Trophoblast cell (in vitro differentiated cells and primary cell): ENCODE measurements at regions not wholly inside any gene's neighbourhood (a gene's known extent, or its start where the extent isn't known, plus 50 kb on each side); places are given as distances from the start of the nearest gene placed in this dataset.

Experiments used
- DNase-seq, 2 donors: peaks; one replicate each; pipeline ENCODE4 v3.0.0-alpha.2; 2016
- H2AFZ ChIP-seq: 2 replicates; pipeline ENCODE4 v1.6.1; 2013; ENCODE audit warnings: low read length, moderate library complexity, mild to moderate bottlenecking; ENCODE audit not compliant: insufficient read depth, poor library complexity
- H2AK5ac ChIP-seq: 2 replicates; pipeline ENCODE4 v1.6.1; 2013; ENCODE audit warnings: mild to moderate bottlenecking, low read length
- H2BK120ac ChIP-seq: 2 replicates; pipeline ENCODE4 v1.6.1; 2013; ENCODE audit warnings: low read length, mild to moderate bottlenecking, moderate library complexity; ENCODE audit not compliant: insufficient read depth, poor library complexity
- H2BK12ac ChIP-seq: 2 replicates; pipeline ENCODE4 v1.6.1; 2013; ENCODE audit warnings: mild to moderate bottlenecking, low read length, moderate library complexity
- H2BK5ac ChIP-seq: 2 replicates; pipeline ENCODE4 v1.6.1; 2013; ENCODE audit warnings: low read length, low read depth, moderate library complexity, mild to moderate bottlenecking; ENCODE audit not compliant: poor library complexity
- H3K14ac ChIP-seq: 2 replicates; pipeline ENCODE4 v1.6.1; 2013; ENCODE audit warnings: mild to moderate bottlenecking, low read length
- H3K18ac ChIP-seq: 2 replicates; pipeline ENCODE4 v1.6.1; 2013; ENCODE audit warnings: mild to moderate bottlenecking, low read length
- H3K23ac ChIP-seq: 2 replicates; pipeline ENCODE4 v1.6.1; 2013; ENCODE audit warnings: low read length
- H3K27ac ChIP-seq: 2 replicates; pipeline ENCODE4 v1.5.1; 2013; ENCODE audit warnings: low read depth, mild to moderate bottlenecking, inconsistent platforms, low read length, moderate library complexity
- H3K27me3 ChIP-seq: 2 replicates; pipeline ENCODE4 v1.6.1; 2013; ENCODE audit warnings: inconsistent platforms, mild to moderate bottlenecking, low read length, moderate library complexity; ENCODE audit not compliant: insufficient read depth
- H3K36me3 ChIP-seq, 2 experiments: 1 replicate in 1 of 2; 2 replicates in 1 of 2; pipeline ENCODE4 v1.6.1; 2013; ENCODE audit warnings: low read length in 2 of 2, mild to moderate bottlenecking in 2 of 2, moderate library complexity in 1 of 2; ENCODE audit not compliant: insufficient read depth in 2 of 2, control insufficient read depth in 1 of 2
- H3K4ac ChIP-seq: 2 replicates; pipeline ENCODE4 v1.6.1; 2013; ENCODE audit warnings: low read depth, mild to moderate bottlenecking, low read length, moderate library complexity
- H3K4me1 ChIP-seq, 2 experiments: 1 replicate in 1 of 2; 2 replicates in 1 of 2; pipeline ENCODE4 v1.6.1; 2013; ENCODE audit warnings: low read length in 2 of 2, mild to moderate bottlenecking in 2 of 2, moderate library complexity in 1 of 2; ENCODE audit not compliant: insufficient read depth in 2 of 2, control insufficient read depth in 1 of 2
- H3K4me2 ChIP-seq: 2 replicates; pipeline ENCODE4 v1.6.1; 2013; ENCODE audit warnings: inconsistent platforms, mild to moderate bottlenecking, low read length, moderate library complexity
- H3K4me3 ChIP-seq: 2 replicates; pipeline ENCODE4 v1.5.1; 2013; ENCODE audit warnings: mild to moderate bottlenecking, low read depth, low read length, inconsistent platforms
- H3K79me1 ChIP-seq: one replicate; pipeline ENCODE4 v1.6.1; 2013; ENCODE audit warnings: low read length
- H3K79me2 ChIP-seq: 2 replicates; pipeline ENCODE4 v1.6.1; 2013; ENCODE audit warnings: low read length, mild to moderate bottlenecking; ENCODE audit not compliant: control insufficient read depth, insufficient read depth, poor library complexity
- H3K9ac ChIP-seq: 2 replicates; pipeline ENCODE4 v1.6.1; 2013; ENCODE audit warnings: mild to moderate bottlenecking, low read length
- H3K9me3 ChIP-seq: 2 replicates; pipeline ENCODE4 v1.6.1; 2013; ENCODE audit warnings: low read depth, mild to moderate bottlenecking, control low read depth, inconsistent platforms, low read length; ENCODE audit not compliant: insufficient read depth
- H4K12ac ChIP-seq: 2 replicates; pipeline ENCODE4 v1.6.1; 2013; ENCODE audit warnings: low read depth, mild to moderate bottlenecking, low read length, moderate library complexity
- H4K8ac ChIP-seq: 2 replicates; pipeline ENCODE4 v1.6.1; 2013; ENCODE audit warnings: low read depth, mild to moderate bottlenecking, low read length, moderate library complexity
- H4K91ac ChIP-seq: one replicate; pipeline ENCODE4 v1.6.1; 2013; ENCODE audit warnings: low read depth, mild to moderate bottlenecking, low read length, moderate library complexity
- WGBS: extraction: QIAGEN DNeasy Blood & Tissue Kit; methylation state at CpG from one replicate; pipeline ENCODE4 v1.1.7; 2013; ENCODE audit warnings: missing lambda C conversion rate; ENCODE audit not compliant: insufficient read length, insufficient coverage; ENCODE audit errors: extremely low coverage; 5-methylcytosine and 5-hydroxymethylcytosine counted together

GRCh38 chr14:22414876-22415604 is 174.0 kb downstream of the DAD1 start:
- Histone ChIP-seq H4K12ac (no peak overlapping the region), H3K27ac (no peak overlapping the region), H3K36me3 (no peaks in the 10 kb centered on the region), H3K4me3 (no peak overlapping the region), H2BK5ac (no peak overlapping the region), H3K79me2 (no peaks in the 10 kb centered on the region), H3K79me1 (no peaks in the 10 kb centered on the region), H3K18ac (no peak overlapping the region), H3K9ac (no peak overlapping the region), H4K91ac (no peak overlapping the region), H3K9me3 (no peaks in the 10 kb centered on the region), H4K8ac (no peak overlapping the region), H3K27me3 (no peaks in the 10 kb centered on the region), H3K4ac (no peak overlapping the region), H2AK5ac (no peak overlapping the region), H3K23ac (no peak overlapping the region), H2AFZ (no peak overlapping the region), H2BK120ac (no peak overlapping the region), H3K4me1 (peaks cover 3 to 4% of the 10 kb centered on the region in 2 experiments), H2BK12ac (no peak overlapping the region), H3K14ac (no peak overlapping the region), H3K4me2 (no peak overlapping the region)
- WGBS, result no CpG with 5 or more reads among the region's 4 CpGs
- no peak for DNase-seq

GRCh38 chr14:22412926-22413411 is 176.1 kb downstream of the DAD1 start:
- peaks cover 0 to 3% of the 10 kb centered on the region in 2 experiments for H3K4me1 ChIP-seq
- H3K27ac ChIP-seq, result no peak overlapping the region
- no peak overlapping the region for H4K8ac ChIP-seq

GRCh38 chr14:22411398-22412055 is 177.5 kb downstream of the DAD1 start:
- H3K4me1 ChIP-seq, result peaks cover 0 to 3% of the 10 kb centered on the region in 2 experiments
- H2BK5ac ChIP-seq, result no peak overlapping the region
- H2AK5ac ChIP-seq, result no peak overlapping the region
- no peak overlapping the region for H2BK12ac ChIP-seq
- H3K36me3 ChIP-seq, result no peaks in the 10 kb centered on the region
- no peak overlapping the region for H3K18ac ChIP-seq
- H3K79me1 ChIP-seq, result no peaks in the 10 kb centered on the region
- no peak overlapping the region for H3K23ac ChIP-seq
- no peak overlapping the region for H3K4ac ChIP-seq
- H3K14ac ChIP-seq, result no peak overlapping the region
- no peak overlapping the region for H3K4me2 ChIP-seq
- H3K9me3 ChIP-seq, result no peaks in the 10 kb centered on the region
- H3K4me3 ChIP-seq, result no peak overlapping the region
- no peaks in the 10 kb centered on the region for H3K79me2 ChIP-seq
- H4K91ac ChIP-seq, result no peak overlapping the region
- H2BK120ac ChIP-seq, result no peak overlapping the region
- DNase-seq, result peak in 1 of 2 donors; percentile 40
- no CpG with 5 or more reads among the region's 5 CpGs for WGBS
- H3K27me3 ChIP-seq, result no peaks in the 10 kb centered on the region
- H2AFZ ChIP-seq, result no peak overlapping the region
- no peak overlapping the region for H4K8ac ChIP-seq
- H4K12ac ChIP-seq, result no peak overlapping the region
- H3K9ac ChIP-seq, result no peak overlapping the region
- H3K27ac ChIP-seq, result no peak overlapping the region

More at GRCh38 chr14:22412926-22413411, 176.1 kb downstream of the DAD1 start:
- Histone ChIP-seq H3K4ac (no peak overlapping the region), H3K9me3 (no peaks in the 10 kb centered on the region), H2AFZ (no peak overlapping the region), H3K36me3 (no peaks in the 10 kb centered on the region), H2BK12ac (no peak overlapping the region), H3K4me3 (no peak overlapping the region), H3K14ac (no peak overlapping the region), H2AK5ac (no peak overlapping the region), H3K79me2 (no peaks in the 10 kb centered on the region), H3K79me1 (no peaks in the 10 kb centered on the region), H3K23ac (no peak overlapping the region), H4K12ac (no peak overlapping the region), H3K27me3 (no peaks in the 10 kb centered on the region), H2BK120ac (no peak overlapping the region), H3K9ac (no peak overlapping the region), H3K4me2 (no peak overlapping the region), H2BK5ac (no peak overlapping the region), H3K18ac (no peak overlapping the region), H4K91ac (no peak overlapping the region)
- no CpG with 5 or more reads among the region's 5 CpGs for WGBS
- no peak for DNase-seq

- no peaks in the 10 kb centered on the region for H3K79me2 ChIP-seq
- H3K9me3 ChIP-seq, result no peaks in the 10 kb centered on the region
- H4K8ac ChIP-seq, result no peak overlapping the region
- no peak overlapping the region for H3K9ac ChIP-seq
- no peak overlapping the region for H2AFZ ChIP-seq
- no peak overlapping the region for H2AK5ac ChIP-seq
- no peak overlapping the region for H4K91ac ChIP-seq
- no peak overlapping the region for H2BK12ac ChIP-seq
- no peaks in the 10 kb centered on the region for H3K79me1 ChIP-seq
- H3K14ac ChIP-seq, result no peak overlapping the region
- H4K12ac ChIP-seq, result no peak overlapping the region
- no peak for DNase-seq
- H3K4me3 ChIP-seq, result no peak overlapping the region
- H3K4me1 ChIP-seq, result peaks cover 0 to 3% of the 10 kb centered on the region in 2 experiments
- H3K4me2 ChIP-seq, result no peak overlapping the region
- no peak overlapping the region for H3K4ac ChIP-seq
- no peak overlapping the region for H3K27ac ChIP-seq
- H3K23ac ChIP-seq, result no peak overlapping the region
- no peak overlapping the region for H2BK5ac ChIP-seq
- no peak overlapping the region for H2BK120ac ChIP-seq
- H3K27me3 ChIP-seq, result no peaks in the 10 kb centered on the region
- H3K36me3 ChIP-seq, result no peaks in the 10 kb centered on the region
- H3K18ac ChIP-seq, result no peak overlapping the region
These were observed 178.5 kb downstream of the DAD1 start for GRCh38 chr14:22410497-22410896.
